Panc1 (cell line): ENCODE measurements at regions not wholly inside any gene's neighbourhood (a gene's known extent, or its start where the extent isn't known, plus 50 kb on each side); places are given as distances from the start of the nearest gene placed in this dataset.

ENCODE experiments used
- ATAC-seq: fragments of 200-7000 bp; cut with Tn5 transposase; 2 replicates; pipeline ENCODE4 v1.9.1; 2020; ENCODE audit warnings: mild to moderate bottlenecking, moderate library complexity
- BruUV-seq: library from RNA; stranded (reverse); fragments of 400-500 nt; replicated peaks from 2 replicates; lab custom pipeline; 2021; lab: Mats Ljungman, UMichigan
- CTCF ChIA-PET: fragments of 300-600 bp; sonication (Branson Sonifier 250); formaldehyde crosslinking; loops from one replicate; lab custom pipeline; 2022; ENCODE audit warnings: antibody characterized with exemption; lab: Charles Lee
- POLR2A ChIA-PET: fragments of 300-600 bp; sonication (Branson Sonifier 250); formaldehyde crosslinking; loops from one replicate; lab custom pipeline; 2022; ENCODE audit warnings: antibody characterized with exemption; lab: Charles Lee
- DNase-seq: peaks from one replicate; pipeline ENCODE4 v3.0.0-alpha.2; 2010; ENCODE audit warnings: low read depth, low spot score
- H3K27ac ChIP-seq: 2 replicates; pipeline ENCODE4 v1.5.1; 2011; ENCODE audit warnings: mild to moderate bottlenecking, low read length, inconsistent platforms
- H3K27me3 ChIP-seq: fragments of 200-500 bp; sonication (Bioruptor generic); 2 replicates; pipeline ENCODE4 v1.6.0; 2014; ENCODE audit warnings: low read length, inconsistent platforms; ENCODE audit not compliant: control insufficient read depth, insufficient read depth
- H3K36me3 ChIP-seq: fragments of 200-500 bp; sonication (Bioruptor generic); 2 replicates; pipeline ENCODE4 v1.5.1; 2014; ENCODE audit warnings: inconsistent platforms, mild to moderate bottlenecking, low read length, moderate library complexity; ENCODE audit not compliant: control insufficient read depth, insufficient read depth
- H3K4me1 ChIP-seq: 2 replicates; pipeline ENCODE4 v1.5.1; 2011; ENCODE audit warnings: inconsistent platforms, mild to moderate bottlenecking, low read length, moderate library complexity; ENCODE audit not compliant: control insufficient read depth, insufficient read depth
- H3K4me3 ChIP-seq, 2 experiments: 2 replicates each; pipeline ENCODE4 v1.5.1; 2011 to 2012; ENCODE audit warnings: low read depth in 2 of 2, low read length in 2 of 2, mild to moderate bottlenecking in 2 of 2, inconsistent platforms in 1 of 2, moderate library complexity in 1 of 2
- H3K9me3 ChIP-seq: fragments of 200-500 bp; sonication (Bioruptor generic); 2 replicates; pipeline ENCODE4 v1.5.1; 2014; ENCODE audit warnings: low read depth, mild to moderate bottlenecking, inconsistent platforms, low read length, moderate library complexity; ENCODE audit not compliant: control insufficient read depth, insufficient read depth
- CTCF ChIP-seq: fragments of 450-650 bp; IDR thresholded peaks from 2 replicates; pipeline ENCODE4 v1.5.1; 2017; ENCODE audit warnings: mild to moderate bottlenecking
- POLR2AphosphoS5 ChIP-seq: IDR thresholded peaks from 2 replicates; pipeline ENCODE4 v1.6.1; 2012; ENCODE audit warnings: mild to moderate bottlenecking, low read depth, low read length, moderate library complexity
- REST ChIP-seq, 2 experiments: IDR thresholded peaks; 2 replicates each; pipeline ENCODE4 v1.6.1; 2011 to 2012; ENCODE audit warnings: low read depth in 2 of 2, control low read depth in 1 of 2, low read length in 1 of 2, mild to moderate bottlenecking in 1 of 2, moderate library complexity in 1 of 2; ENCODE audit not compliant: insufficient read depth in 1 of 2
- SIN3A ChIP-seq: IDR thresholded peaks from 2 replicates; pipeline ENCODE4 v1.6.1; 2012; ENCODE audit warnings: low read depth, mild to moderate bottlenecking, low read length, moderate library complexity, borderline replicate concordance; ENCODE audit not compliant: insufficient read depth
- TCF7L2 ChIP-seq: IDR thresholded peaks from 2 replicates; pipeline ENCODE4 v1.6.1; 2011; ENCODE audit warnings: mild to moderate bottlenecking, low read depth, low read length, inconsistent platforms
- in situ Hi-C: cut with HindIII; loops from 2 replicates; pipeline ENCODE4 v1.10.0; 2016; ENCODE audit warnings: low sequenced_read_pairs, low pct_unique_long_range_greater_than_20kb
- intact Hi-C: fragments of 100-400 bp; cut with micrococcal nuclease; formaldehyde crosslinking; loops from one replicate; pipeline ENCODE4 v1.10.0; 2022; ENCODE audit not compliant: unreplicated experiment

- Histone ChIP-seq H3K27ac (no peak overlapping the region), H3K4me3 (no peak overlapping the region), H3K9me3 (no peaks in the 10 kb centered on the region), H3K27me3 (no peaks in the 10 kb centered on the region), H3K4me1 (no peaks in the 10 kb centered on the region), H3K36me3 (no peaks in the 10 kb centered on the region)
- ATAC-seq: no peak
- no peak for TF ChIP-seq REST (IDR thresholded peaks at IDR 0.05; ENCODE audit: insufficient read depth in 1 of 2, low read depth in 2 of 2, low read length in 1 of 2)
- no peak for TF ChIP-seq CTCF
- TF ChIP-seq TCF7L2: no peak
- TF ChIP-seq POLR2AphosphoS5: no peak
- TF ChIP-seq SIN3A: no peak
- ChIA-PET CTCF (no interaction called here), POLR2A (no interaction called here)
- no TSS peak for BruUV-seq
- in situ Hi-C loops: no loop called here
- no peak for DNase-seq
- intact Hi-C loops: no loop called here
Observed at GRCh38 chr2:223404616-223405015, 197.5 kb downstream of the SCG2 start.

GRCh38 chr2:223414646-223415045 lies 187.5 kb downstream of the SCG2 start:
- no peaks in the 10 kb centered on the region for H3K4me1 ChIP-seq
- intact Hi-C loops: no loop called here
- no peaks in the 10 kb centered on the region for H3K27me3 ChIP-seq
- H3K27ac ChIP-seq: no peak overlapping the region
- no peaks in the 10 kb centered on the region for H3K9me3 ChIP-seq
- no TSS peak for BruUV-seq
- H3K4me3 ChIP-seq: no peak overlapping the region
- DNase-seq: no peak
- no peaks in the 10 kb centered on the region for H3K36me3 ChIP-seq
- no peak for ATAC-seq
- POLR2A ChIA-PET: no interaction called here
- CTCF ChIA-PET: no interaction called here
- in situ Hi-C loops: no loop called here
- TF ChIP-seq CTCF (no peak), POLR2AphosphoS5 (no peak), SIN3A (no peak), TCF7L2 (no peak), REST (IDR thresholded peaks at IDR 0.05; ENCODE audit: insufficient read depth in 1 of 2, low read depth in 2 of 2, low read length in 1 of 2) (no peak)
